Gastrocnemius medialis (tissue), 4 donors: ENCODE measurements at regions not wholly inside any gene's neighbourhood (a gene's known extent, or its start where the extent isn't known, plus 50 kb on each side); places are given as distances from the start of the nearest gene placed in this dataset.

Experiments
- POLR2A ChIP-seq, 2 donors: fragments of 450-650 bp; IDR thresholded peaks; one replicate each; pipeline ENCODE4 v1.6.1; 2017; ENCODE audit warnings: antibody characterized with exemption in 2 of 2, mild to moderate bottlenecking in 2 of 2, moderate library complexity in 2 of 2
- TF ChIP-seq, protein P1 (sequence below), 5 experiments: fragments of 450-650 bp in 3 of 5; fragments of 200-600 bp in 2 of 5; sonication (generic) in 2 of 5; IDR thresholded peaks in 4 of 5; conservative IDR thresholded peaks in 1 of 5; 1 replicate in 4 of 5; 2 replicates in 1 of 5; pipeline ENCODE4 v1.5.1; 2016 to 2019; ENCODE audit warnings: antibody characterized with exemption in 5 of 5, mild to moderate bottlenecking in 3 of 5, moderate library complexity in 3 of 5

DNA sequence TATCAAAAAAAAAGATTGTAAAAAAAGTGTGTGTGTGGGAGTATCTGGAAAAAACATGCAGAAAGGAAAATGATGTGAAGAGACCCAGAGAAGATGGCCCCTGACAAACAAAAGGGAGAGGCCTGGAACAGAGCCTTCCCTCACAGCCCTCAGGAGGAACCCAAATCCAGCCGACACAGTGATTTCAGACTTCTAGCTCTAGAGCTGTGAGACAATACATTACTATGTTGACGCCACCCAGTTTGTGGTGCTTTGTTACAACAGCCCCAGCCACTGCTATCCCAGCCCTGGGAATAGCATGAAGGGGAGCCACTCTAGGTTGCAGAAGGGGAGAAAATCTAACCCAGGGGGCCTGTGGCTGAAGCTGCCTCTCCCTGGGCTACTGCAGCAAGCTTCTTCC is 59.0 kb upstream of the ZBTB7C start:
- TF ChIP-seq, protein P1, sequence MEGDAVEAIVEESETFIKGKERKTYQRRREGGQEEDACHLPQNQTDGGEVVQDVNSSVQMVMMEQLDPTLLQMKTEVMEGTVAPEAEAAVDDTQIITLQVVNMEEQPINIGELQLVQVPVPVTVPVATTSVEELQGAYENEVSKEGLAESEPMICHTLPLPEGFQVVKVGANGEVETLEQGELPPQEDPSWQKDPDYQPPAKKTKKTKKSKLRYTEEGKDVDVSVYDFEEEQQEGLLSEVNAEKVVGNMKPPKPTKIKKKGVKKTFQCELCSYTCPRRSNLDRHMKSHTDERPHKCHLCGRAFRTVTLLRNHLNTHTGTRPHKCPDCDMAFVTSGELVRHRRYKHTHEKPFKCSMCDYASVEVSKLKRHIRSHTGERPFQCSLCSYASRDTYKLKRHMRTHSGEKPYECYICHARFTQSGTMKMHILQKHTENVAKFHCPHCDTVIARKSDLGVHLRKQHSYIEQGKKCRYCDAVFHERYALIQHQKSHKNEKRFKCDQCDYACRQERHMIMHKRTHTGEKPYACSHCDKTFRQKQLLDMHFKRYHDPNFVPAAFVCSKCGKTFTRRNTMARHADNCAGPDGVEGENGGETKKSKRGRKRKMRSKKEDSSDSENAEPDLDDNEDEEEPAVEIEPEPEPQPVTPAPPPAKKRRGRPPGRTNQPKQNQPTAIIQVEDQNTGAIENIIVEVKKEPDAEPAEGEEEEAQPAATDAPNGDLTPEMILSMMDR (IDR thresholded peaks at IDR 0.05 in 4 of 5, conservative IDR thresholded peaks at IDR 0.05 in 1 of 5) = no peak
- no peak for TF ChIP-seq POLR2A (IDR thresholded peaks at IDR 0.05)
